ENCODE measurements at regions not wholly inside any gene's neighbourhood (a gene's known extent, or its start where the extent isn't known, plus 50 kb on each side); places are given as distances from the start of the nearest gene placed in this dataset.

DNA sequence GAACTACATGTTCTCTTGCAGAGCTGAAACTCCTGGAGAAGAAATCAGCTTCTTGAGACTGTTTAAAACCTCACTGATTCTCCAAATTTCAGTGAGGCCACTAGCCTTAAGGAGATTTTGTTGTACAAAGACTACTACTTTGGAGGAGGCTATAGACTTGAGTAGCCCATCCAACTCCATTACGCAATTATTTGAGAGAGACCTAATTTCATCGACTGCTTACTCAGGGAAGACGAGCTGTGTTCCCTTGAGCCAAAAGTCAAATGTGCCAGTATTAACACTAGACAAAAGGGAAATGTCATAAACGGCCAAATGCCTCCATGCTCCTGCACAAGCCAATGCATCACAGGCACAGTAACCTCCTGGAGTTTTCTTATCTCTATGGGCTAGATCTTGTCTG lies 182.8 kb upstream of the SESN3 start:
- TF ChIP-seq, protein P1, sequence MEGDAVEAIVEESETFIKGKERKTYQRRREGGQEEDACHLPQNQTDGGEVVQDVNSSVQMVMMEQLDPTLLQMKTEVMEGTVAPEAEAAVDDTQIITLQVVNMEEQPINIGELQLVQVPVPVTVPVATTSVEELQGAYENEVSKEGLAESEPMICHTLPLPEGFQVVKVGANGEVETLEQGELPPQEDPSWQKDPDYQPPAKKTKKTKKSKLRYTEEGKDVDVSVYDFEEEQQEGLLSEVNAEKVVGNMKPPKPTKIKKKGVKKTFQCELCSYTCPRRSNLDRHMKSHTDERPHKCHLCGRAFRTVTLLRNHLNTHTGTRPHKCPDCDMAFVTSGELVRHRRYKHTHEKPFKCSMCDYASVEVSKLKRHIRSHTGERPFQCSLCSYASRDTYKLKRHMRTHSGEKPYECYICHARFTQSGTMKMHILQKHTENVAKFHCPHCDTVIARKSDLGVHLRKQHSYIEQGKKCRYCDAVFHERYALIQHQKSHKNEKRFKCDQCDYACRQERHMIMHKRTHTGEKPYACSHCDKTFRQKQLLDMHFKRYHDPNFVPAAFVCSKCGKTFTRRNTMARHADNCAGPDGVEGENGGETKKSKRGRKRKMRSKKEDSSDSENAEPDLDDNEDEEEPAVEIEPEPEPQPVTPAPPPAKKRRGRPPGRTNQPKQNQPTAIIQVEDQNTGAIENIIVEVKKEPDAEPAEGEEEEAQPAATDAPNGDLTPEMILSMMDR (IDR thresholded peaks at IDR 0.05), result no peak
- no peak for TF ChIP-seq EZH2 (IDR thresholded peaks at IDR 0.05; ENCODE audit: borderline replicate concordance, insufficient read depth, low read depth, low read length, poor library complexity, severe bottlenecking)

Data from B cell (primary cell).